Endodermal cell (in vitro differentiated cells): ENCODE measurements at regions not wholly inside any gene's neighbourhood (a gene's known extent, or its start where the extent isn't known, plus 50 kb on each side); places are given as distances from the start of the nearest gene placed in this dataset.
"Not testable (repeated sequence)": the region's sequence is repeated elsewhere in the genome, so short reads cannot be mapped to it uniquely, and the experiment has no call there.

Experiments used
- DNase-seq: peaks from one replicate; pipeline ENCODE4 v3.0.0-alpha.2; 2017
- H3K27ac ChIP-seq: 2 replicates; pipeline ENCODE4 v1.5.1; 2013; ENCODE audit warnings: mild to moderate bottlenecking, low read depth, low read length, moderate library complexity
- H3K27me3 ChIP-seq: 2 replicates; pipeline ENCODE4 v1.6.1; 2013; ENCODE audit warnings: mild to moderate bottlenecking, low read length, moderate library complexity; ENCODE audit not compliant: insufficient read depth, control insufficient read depth, poor library complexity, severe bottlenecking
- H3K36me3 ChIP-seq: 2 replicates; pipeline ENCODE4 v1.7.0; 2013; ENCODE audit warnings: mild to moderate bottlenecking, low read length, moderate library complexity; ENCODE audit not compliant: control insufficient read depth, insufficient read depth
- H3K4me1 ChIP-seq: one replicate; pipeline ENCODE4 v1.7.0; 2013; ENCODE audit warnings: low read length; ENCODE audit not compliant: control insufficient read depth, insufficient read depth
- H3K4me3 ChIP-seq: 2 replicates; pipeline ENCODE4 v1.5.1; 2013; ENCODE audit warnings: mild to moderate bottlenecking, low read length, moderate library complexity
- H3K9ac ChIP-seq: 2 replicates; pipeline ENCODE4 v1.6.1; 2013; ENCODE audit warnings: mild to moderate bottlenecking, low read length, moderate library complexity; ENCODE audit not compliant: poor library complexity, severe bottlenecking; ENCODE audit errors: extremely low read depth
- H3K9me3 ChIP-seq: 2 replicates; pipeline ENCODE4 v1.6.1; 2013; ENCODE audit warnings: mild to moderate bottlenecking, low read length, moderate library complexity; ENCODE audit not compliant: control insufficient read depth
- H3K27ac Mint-ChIP-seq: 2 replicates; pipeline ENCODE4 v1.8.0; 2020; ENCODE audit warnings: mixed read lengths
- H3K27me3 Mint-ChIP-seq: 2 replicates; pipeline ENCODE4 v1.8.0; 2021; ENCODE audit warnings: mild to moderate bottlenecking, mixed read lengths; ENCODE audit not compliant: insufficient read depth
- H3K36me3 Mint-ChIP-seq: 2 replicates; pipeline ENCODE4 v1.8.0; 2020; ENCODE audit warnings: low read depth, mixed read lengths
- H3K4me1 Mint-ChIP-seq: 2 replicates; pipeline ENCODE4 v1.8.0; 2020; ENCODE audit warnings: mixed read lengths
- H3K4me3 Mint-ChIP-seq: 2 replicates; pipeline ENCODE4 v1.8.0; 2020; ENCODE audit warnings: mild to moderate bottlenecking, moderate library complexity, mixed read lengths
- H3K9me3 Mint-ChIP-seq: 2 replicates; pipeline ENCODE4 v1.8.0; 2020; ENCODE audit warnings: mild to moderate bottlenecking, mixed read lengths
- WGBS, 2 experiments: methylation state at CpG; one replicate each; pipeline versions ENCODE4 v1.1.5 to v1.1.7; 2013; ENCODE audit warnings: missing lambda C conversion rate in 2 of 2, mixed read lengths in 1 of 2; ENCODE audit not compliant: insufficient coverage in 1 of 2, insufficient read length in 1 of 2; 5-methylcytosine and 5-hydroxymethylcytosine counted together

- not testable (repeated sequence) for H3K4me3 ChIP-seq, H3K9ac ChIP-seq, DNase-seq, H3K27ac ChIP-seq, H3K4me1 Mint-ChIP-seq, H3K27ac Mint-ChIP-seq, H3K36me3 ChIP-seq, H3K4me3 Mint-ChIP-seq, H3K9me3 Mint-ChIP-seq, H3K27me3 ChIP-seq, H3K27me3 Mint-ChIP-seq, H3K36me3 Mint-ChIP-seq, H3K4me1 ChIP-seq
- WGBS, 2 experiments, result 94% methylated on average over 5 of the region's 13 CpGs; no CpG with 5 or more reads in 1 of the 2 experiments
- peaks cover 24% of the 10 kb centered on the region for H3K9me3 ChIP-seq
Measured at GRCh38 chr15:20184879-20185278, 356.7 kb downstream of the GOLGA6L6 start.

GRCh38 chr15:20168221-20168620 lies 373.4 kb downstream of the GOLGA6L6 start:
- not testable (repeated sequence) for H3K9me3 Mint-ChIP-seq, H3K4me3 ChIP-seq, H3K9me3 ChIP-seq, H3K4me1 ChIP-seq, H3K27me3 Mint-ChIP-seq, H3K36me3 Mint-ChIP-seq, H3K36me3 ChIP-seq, H3K27me3 ChIP-seq, H3K4me1 Mint-ChIP-seq, H3K27ac Mint-ChIP-seq, H3K9ac ChIP-seq, H3K4me3 Mint-ChIP-seq, H3K27ac ChIP-seq
- 78 to 88% methylated on average over 3 to 24 of the region's 33 CpGs for WGBS, 2 experiments
- peak; percentile 11 for DNase-seq

GRCh38 chr15:20153528-20153927 lies 388.1 kb downstream of the GOLGA6L6 start:
- not testable (repeated sequence) for H3K4me1 ChIP-seq, H3K36me3 Mint-ChIP-seq, H3K9ac ChIP-seq, H3K4me3 ChIP-seq, H3K36me3 ChIP-seq, H3K27me3 ChIP-seq, H3K9me3 Mint-ChIP-seq, H3K27ac Mint-ChIP-seq, H3K4me1 Mint-ChIP-seq, H3K27ac ChIP-seq, DNase-seq, H3K4me3 Mint-ChIP-seq, H3K27me3 Mint-ChIP-seq, H3K9me3 ChIP-seq
- WGBS, 2 experiments, result no CpG with 5 or more reads among the region's 9 CpGs

DNA sequence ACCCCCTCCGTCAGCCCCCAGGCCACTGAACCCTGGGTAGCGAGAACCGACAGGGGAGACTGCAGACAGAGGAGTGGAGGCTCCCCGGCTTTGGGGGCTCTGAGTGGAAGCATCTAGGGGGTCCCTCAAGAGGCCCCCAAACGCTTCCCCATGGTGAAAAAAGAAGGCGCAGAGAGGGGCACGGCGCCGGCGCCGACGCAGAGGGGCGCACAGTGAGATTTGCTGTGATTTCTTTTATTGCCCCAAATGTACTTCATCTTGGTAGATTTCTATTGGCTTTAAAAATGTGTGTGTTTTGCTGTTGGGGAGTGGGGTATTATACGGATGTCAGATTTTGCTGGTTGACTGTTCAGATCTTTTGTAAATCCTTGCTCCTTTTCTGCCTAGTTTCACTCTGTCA lies 392.9 kb downstream of the GOLGA6L6 start:
- not testable (repeated sequence) for H3K4me3 Mint-ChIP-seq, H3K4me3 ChIP-seq, H3K36me3 ChIP-seq, H3K27me3 ChIP-seq, H3K27ac ChIP-seq, H3K27me3 Mint-ChIP-seq, DNase-seq, H3K4me1 ChIP-seq, H3K4me1 Mint-ChIP-seq, H3K27ac Mint-ChIP-seq, H3K9me3 Mint-ChIP-seq, H3K36me3 Mint-ChIP-seq, H3K9me3 ChIP-seq, H3K9ac ChIP-seq
- WGBS, 2 experiments, result 86% methylated on average over 9 of the region's 14 CpGs; no CpG with 5 or more reads in 1 of the 2 experiments

- WGBS, 2 experiments, result no CpG with 5 or more reads among the region's 73 CpGs
- not testable (repeated sequence) for H3K36me3 Mint-ChIP-seq
Measured at GRCh38 chr15:20148008-20148407, 393.6 kb downstream of the GOLGA6L6 start.

GRCh38 chr15:20144333-20145036 lies 397.1 kb downstream of the GOLGA6L6 start:
- 100% methylated on average over 5 of the region's 14 CpGs; no CpG with 5 or more reads in 1 of the 2 experiments for WGBS, 2 experiments
- H3K27me3 ChIP-seq, H3K4me3 ChIP-seq, H3K4me1 Mint-ChIP-seq, H3K27ac Mint-ChIP-seq, H3K9ac ChIP-seq, H3K36me3 ChIP-seq, H3K9me3 ChIP-seq, H3K4me1 ChIP-seq, H3K4me3 Mint-ChIP-seq, H3K36me3 Mint-ChIP-seq, H3K27ac ChIP-seq, DNase-seq, H3K9me3 Mint-ChIP-seq, H3K27me3 Mint-ChIP-seq: not testable (repeated sequence)

More at GRCh38 chr15:20148008-20148407, 393.6 kb downstream of the GOLGA6L6 start:
- not testable (repeated sequence) for H3K9me3 Mint-ChIP-seq, H3K36me3 ChIP-seq, H3K9ac ChIP-seq, H3K9me3 ChIP-seq, H3K4me3 ChIP-seq, H3K4me1 ChIP-seq, DNase-seq, H3K27me3 ChIP-seq, H3K27me3 Mint-ChIP-seq, H3K4me3 Mint-ChIP-seq, H3K27ac ChIP-seq, H3K4me1 Mint-ChIP-seq, H3K27ac Mint-ChIP-seq

- not testable (repeated sequence) for DNase-seq, H3K4me1 ChIP-seq, H3K9ac ChIP-seq, H3K27me3 ChIP-seq, H3K27ac Mint-ChIP-seq, H3K4me1 Mint-ChIP-seq, H3K4me3 ChIP-seq, H3K9me3 ChIP-seq, H3K27me3 Mint-ChIP-seq, H3K36me3 ChIP-seq, H3K9me3 Mint-ChIP-seq, H3K36me3 Mint-ChIP-seq, H3K4me3 Mint-ChIP-seq, H3K27ac ChIP-seq
- 71% methylated on average over 1 of the region's 3 CpGs; no CpG with 5 or more reads in 1 of the 2 experiments for WGBS, 2 experiments
Measured at GRCh38 chr15:20142906-20143305, 398.7 kb downstream of the GOLGA6L6 start.
